Forelimb muscle (tissue), 1 donor: ENCODE measurements at regions not wholly inside any gene's neighbourhood (a gene's known extent, or its start where the extent isn't known, plus 50 kb on each side); places are given as distances from the start of the nearest gene placed in this dataset.
"Not testable (repeated sequence)": the region's sequence is repeated elsewhere in the genome, so short reads cannot be mapped to it uniquely, and the experiment has no call there.

ENCODE experiments used
- DNase-seq: peaks from one replicate; pipeline ENCODE4 v3.0.0-alpha.2; 2013; ENCODE audit warnings: low read depth

DNA sequence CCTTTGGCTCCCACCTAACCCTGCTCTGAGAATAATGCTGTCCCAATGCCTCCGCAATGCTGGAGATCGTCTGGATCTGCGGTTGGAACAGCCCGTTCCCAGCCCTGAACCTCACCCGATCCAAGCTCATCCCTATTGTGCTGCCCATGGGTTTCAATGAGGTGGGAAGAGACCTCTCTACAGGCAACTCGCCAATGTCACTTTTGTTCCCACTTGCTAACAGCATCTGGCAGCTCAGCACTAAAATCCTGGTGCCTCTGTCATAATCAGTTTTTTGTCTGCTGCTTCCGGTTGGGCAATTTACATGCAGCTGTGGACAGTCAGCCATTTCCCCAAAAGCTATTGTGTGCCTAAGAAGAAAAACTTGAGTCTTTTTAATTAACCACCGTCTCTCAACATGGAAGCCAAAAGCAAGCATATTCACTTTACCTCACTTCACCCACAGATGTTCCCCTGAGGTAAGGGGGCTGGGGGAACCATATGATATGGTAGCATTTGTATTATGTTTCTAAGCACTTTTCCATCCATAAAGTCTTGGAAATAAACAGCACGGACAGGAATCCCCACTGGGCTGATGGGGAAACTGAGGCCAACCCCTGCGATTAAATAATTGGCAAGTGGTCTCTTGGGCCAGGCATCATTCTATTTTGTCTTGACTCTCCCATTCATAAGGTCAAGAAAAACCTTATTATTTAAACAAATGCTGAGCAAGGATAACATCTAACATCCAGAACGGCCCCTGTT lies 159.2 kb upstream of the CDH5 start:
- DNase-seq, result no peak

DNA sequence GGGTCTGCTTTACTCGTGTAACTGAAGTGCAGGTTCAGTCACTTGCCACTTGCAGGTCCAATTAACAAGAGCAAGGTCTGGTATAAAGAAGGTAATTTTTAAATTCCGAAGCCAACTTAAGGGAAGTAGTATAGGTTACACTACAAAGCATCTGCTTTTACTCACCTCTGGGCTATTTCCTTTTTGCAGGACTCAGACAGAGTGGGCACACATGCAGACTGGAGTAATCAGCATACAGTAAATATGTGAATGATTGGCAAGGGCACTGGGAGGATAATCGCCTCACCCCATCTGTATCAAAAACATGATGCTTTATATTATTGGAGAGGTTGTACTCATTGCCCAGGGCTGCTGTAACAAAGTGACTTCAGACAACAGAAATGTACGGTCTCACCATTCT lies 160.1 kb upstream of the CDH5 start:
- no peak for DNase-seq

- no peak for DNase-seq
Measured at GRCh38 chr16:66205287-66206231, 160.9 kb upstream of the CDH5 start.

DNA sequence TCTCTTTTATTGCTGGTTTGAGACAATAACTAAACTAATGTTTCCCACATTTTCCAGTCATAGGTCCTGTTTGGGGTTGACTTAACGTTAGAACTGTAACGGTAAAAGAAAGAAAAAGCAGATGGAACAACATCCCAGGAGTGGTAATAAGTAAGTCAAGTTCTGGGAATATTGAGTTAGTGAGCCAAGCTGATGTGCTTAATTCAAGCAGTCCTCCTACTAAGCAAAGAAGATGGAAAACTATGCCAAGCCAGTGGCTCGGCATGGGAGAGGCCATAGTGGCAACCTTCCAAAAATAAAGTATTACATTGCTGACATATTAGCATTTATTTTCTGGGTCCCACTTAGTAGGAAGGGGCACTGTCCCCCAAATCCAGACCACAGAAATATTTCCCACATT lies 161.7 kb upstream of the CDH5 start:
- no peak for DNase-seq

- DNase-seq, result no peak
Measured at GRCh38 chr16:66203476-66203875, 163.0 kb upstream of the CDH5 start.

DNA sequence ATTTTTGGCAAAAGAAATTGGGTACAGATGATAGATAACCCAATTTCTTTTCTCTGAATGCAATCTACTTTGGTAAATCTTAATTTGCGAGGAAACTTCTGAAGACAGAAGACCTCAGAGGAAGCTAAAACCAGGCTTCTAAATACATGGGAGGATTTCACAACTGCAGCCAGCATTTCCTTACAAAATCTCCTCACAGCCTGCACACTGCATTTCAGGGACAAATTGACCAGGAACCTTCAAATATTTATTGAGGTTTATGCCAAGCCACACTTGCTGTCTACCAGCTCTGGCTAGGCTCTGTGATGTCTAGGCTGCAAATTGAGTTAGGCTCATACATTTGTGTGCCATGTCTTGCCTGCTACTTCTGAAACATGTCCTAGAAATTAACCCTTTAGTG lies 167.3 kb upstream of the CDH5 start:
- DNase-seq, result no peak

- DNase-seq, result no peak
Measured at GRCh38 chr16:66198641-66199040, 167.8 kb upstream of the CDH5 start.

- no peak for DNase-seq
Measured at GRCh38 chr16:66197668-66198278, 168.7 kb upstream of the CDH5 start.

DNA sequence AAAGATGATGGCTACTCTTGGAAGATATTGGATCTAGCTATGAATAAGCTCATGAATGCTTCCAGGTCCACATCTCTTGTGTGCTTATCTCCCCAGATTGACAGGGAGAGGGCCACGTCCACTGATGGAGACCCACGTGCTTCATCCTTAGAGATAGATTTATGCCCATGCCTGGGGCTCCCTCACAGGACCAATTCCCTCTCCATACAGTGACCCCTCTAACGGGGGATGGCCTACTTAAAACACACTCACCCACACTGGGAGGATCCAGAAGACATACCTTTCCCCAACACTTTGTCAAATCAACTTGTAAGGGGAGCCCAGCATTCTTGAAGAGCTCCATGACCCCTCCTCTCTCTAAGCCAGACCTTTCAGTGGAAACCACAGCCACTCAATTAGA lies 169.7 kb upstream of the CDH5 start:
- DNase-seq, result no peak

GRCh38 chr16:66194866-66195265 lies 171.6 kb upstream of the CDH5 start:
- DNase-seq, result no peak

DNA sequence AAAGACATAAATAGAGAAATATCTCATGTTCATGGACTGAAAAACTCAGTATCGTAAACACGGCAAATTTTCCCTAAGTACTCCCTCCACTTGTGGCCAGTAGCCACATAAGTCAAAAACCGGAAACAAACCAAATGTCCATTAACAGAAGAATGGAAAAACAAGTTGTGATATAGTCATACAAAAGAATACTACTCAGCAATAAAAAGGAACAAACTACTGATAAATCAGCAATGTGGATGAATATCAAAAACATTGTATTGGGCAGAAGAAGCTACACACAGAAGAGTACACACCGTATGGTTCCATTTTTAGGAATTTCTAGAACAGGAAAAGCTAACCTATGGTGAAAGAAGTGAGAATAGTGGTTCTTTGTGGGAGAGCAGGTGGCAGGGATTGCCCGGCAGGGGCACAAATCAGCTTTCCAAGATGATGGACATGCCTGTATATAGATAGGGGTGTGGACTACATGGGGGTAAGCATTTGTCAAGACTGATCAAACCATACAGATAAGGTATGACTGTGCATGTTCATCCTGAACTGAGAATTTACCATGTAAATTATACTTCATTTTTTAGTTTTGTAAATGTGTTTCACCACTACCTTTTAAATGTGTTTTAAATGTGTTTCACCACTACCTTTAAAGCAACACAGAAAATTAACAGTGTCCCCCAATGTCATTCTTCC lies 172.8 kb upstream of the CDH5 start:
- DNase-seq, result no peak

DNA sequence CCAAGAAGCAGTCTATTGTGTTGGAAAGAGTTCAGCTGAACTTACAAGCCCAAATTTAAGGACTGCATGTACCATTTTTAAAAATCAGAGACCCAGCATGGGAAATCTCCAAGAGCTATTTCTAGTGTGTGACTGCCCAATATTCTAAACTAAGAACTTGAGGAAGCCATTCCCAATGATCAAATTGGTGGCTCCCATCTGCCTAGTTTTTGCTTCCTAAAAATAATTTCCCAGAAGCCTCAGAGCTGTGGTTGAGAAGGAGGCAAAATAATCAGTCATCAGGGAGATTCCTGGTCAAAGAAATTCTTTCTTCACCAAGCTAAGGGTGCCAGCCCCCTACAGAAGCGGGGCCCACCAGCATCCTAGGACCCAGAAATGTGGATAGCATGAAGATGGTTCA lies 176.1 kb upstream of the CDH5 start:
- DNase-seq, result no peak

GRCh38 chr16:66189951-66190350 lies 176.5 kb upstream of the CDH5 start:
- DNase-seq, result no peak

- no peak for DNase-seq
Measured at GRCh38 chr16:66188917-66189725, 177.4 kb upstream of the CDH5 start.

DNA sequence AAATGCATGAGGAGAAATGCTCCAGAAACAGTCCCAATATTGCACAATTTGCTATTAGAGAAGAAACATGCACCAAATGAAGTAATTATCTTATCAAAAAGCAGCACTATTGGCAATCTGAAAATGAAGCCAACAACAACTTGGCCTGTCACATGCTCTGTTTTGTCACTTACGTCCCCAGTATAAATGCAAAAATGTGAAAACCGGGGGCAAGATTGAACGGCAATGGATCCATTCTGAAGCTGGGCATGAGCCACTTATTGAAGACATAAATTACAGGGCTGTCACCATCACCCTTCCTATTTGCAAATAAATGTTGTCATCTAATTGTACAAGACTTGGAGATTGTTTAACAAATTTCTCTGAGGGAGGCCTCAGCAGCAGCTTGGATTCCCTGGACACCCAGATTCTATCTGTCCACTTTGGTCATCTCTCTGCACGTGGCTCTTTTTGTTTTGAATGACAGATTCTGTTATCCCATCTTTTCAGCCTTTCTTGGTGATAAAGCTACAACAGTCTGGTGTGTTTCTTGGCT lies 180.2 kb upstream of the CDH5 start:
- DNase-seq, result no peak

- no peak for DNase-seq
Measured at GRCh38 chr16:66182592-66182991, 183.9 kb upstream of the CDH5 start.

DNA sequence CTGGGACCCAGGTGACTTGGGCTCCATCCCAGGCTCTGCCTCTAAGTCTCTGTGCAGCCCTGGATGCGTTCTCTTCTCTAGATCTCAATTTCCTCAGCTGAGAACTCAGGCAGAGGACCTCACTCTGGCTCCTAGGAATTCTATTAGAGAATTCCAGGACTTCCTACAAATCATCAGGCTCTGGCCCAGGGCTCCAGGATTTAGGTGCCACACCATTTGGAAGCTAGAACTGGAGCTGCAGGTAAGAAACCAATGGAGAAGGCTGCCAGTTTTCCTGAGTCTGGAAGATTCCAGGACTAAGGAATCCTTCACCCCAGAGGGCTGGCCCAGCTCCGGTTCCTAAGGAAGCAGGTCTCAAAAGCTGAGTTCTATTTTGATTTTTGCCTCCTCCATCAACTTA lies 189.8 kb upstream of the CDH5 start:
- DNase-seq, result no peak

DNA sequence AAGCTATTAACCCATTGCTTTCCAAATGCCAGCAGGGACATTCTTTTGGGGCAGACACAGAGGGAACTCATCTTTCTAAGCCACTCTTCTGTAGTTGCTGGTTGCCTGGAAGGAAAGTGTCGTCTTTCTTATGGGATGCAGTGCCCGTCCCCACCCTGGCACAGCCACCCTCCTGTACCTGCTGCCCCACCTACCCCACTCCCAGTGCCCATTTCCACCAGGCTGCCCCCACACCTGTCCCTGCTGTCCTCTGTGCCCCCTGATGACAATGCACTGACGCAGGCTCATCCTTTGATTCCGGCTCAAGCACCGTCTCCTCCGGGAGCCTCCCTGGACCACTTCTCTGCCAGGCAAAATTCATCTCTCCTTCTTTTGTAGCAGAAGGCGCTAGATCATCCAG lies 190.4 kb upstream of the CDH5 start:
- no peak for DNase-seq

GRCh38 chr16:66175636-66176035 lies 190.9 kb upstream of the CDH5 start:
- no peak for DNase-seq

DNA sequence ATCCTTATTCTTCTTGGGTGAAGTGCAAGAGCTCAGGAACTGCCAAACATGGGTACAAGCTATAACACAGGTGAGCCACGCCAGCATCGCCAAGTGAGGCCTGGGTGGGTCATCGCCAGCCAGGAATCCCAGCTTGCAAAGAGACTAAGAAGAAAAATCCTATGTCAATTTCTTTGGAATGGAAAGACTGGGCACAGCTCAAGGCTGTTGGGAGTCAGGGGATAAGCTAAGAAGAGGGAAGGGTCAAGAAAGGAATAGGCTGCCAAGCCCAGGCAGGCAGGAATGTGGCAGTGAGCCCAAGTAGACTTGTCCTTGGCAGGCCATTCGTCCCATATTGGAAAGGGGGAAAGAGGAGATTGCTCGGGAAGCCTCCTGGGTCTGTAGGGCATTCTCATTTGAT lies 191.4 kb upstream of the CDH5 start:
- no peak for DNase-seq

DNA sequence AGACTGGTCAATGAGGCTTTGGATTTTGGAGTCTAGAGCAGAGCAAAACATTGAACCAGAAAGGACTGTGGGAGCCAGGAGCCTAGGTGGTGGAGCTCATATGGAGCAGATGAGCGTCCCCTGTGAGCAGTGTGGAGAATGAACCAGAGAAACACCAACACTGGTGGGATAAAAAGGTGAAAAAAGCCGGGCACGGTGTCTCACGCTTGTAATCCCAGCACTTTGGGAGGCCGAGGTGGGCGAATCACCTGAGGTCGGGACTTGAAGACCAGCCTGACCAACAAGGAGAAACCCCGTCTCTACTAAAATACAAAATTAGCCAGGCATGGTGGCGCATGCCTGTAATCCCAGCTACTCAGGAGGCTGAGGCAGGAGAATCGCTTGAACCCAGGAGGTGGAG lies 192.7 kb upstream of the CDH5 start:
- not testable (repeated sequence) for DNase-seq
